ENCODE measurements at regions not wholly inside any gene's neighbourhood (a gene's known extent, or its start where the extent isn't known, plus 50 kb on each side); places are given as distances from the start of the nearest gene placed in this dataset.

GRCh38 chr15:32222716-32223115, 180.4 kb downstream of the GOLGA8K start:
- TF ChIP-seq POLR2A (IDR thresholded peaks at IDR 0.05): no peak
- no peak for TF ChIP-seq CTCF (IDR thresholded peaks at IDR 0.05)
- no peak for TF ChIP-seq POLR2AphosphoS5 (IDR thresholded peaks at IDR 0.05)

All from gastroesophageal sphincter (tissue), 3 donors.